Neural cell (in vitro differentiated cells): ENCODE measurements at regions not wholly inside any gene's neighbourhood (a gene's known extent, or its start where the extent isn't known, plus 50 kb on each side); places are given as distances from the start of the nearest gene placed in this dataset.

Experiments
- H2AFZ ChIP-seq: fragments of 200-600, 300-800 bp; sonication (generic), shearing (Covaris generic); 2 replicates; pipeline ENCODE4 v1.6.0; 2014; ENCODE audit warnings: low read depth, mild to moderate bottlenecking, antibody characterized with exemption, low read length, moderate library complexity
- H3F3A ChIP-seq: fragments of 200-600 bp; shearing (Covaris generic); 2 replicates; pipeline ENCODE4 v1.6.1; 2016; ENCODE audit warnings: mild to moderate bottlenecking, moderate library complexity, mixed read lengths, antibody characterized with exemption, low read length; ENCODE audit not compliant: insufficient read depth, poor library complexity, severe bottlenecking
- H3K27ac ChIP-seq: fragments of 200-600, 300-800 bp; sonication (generic), shearing (Covaris generic); 2 replicates; pipeline ENCODE4 v1.5.1; 2014; ENCODE audit warnings: mild to moderate bottlenecking, low read length, moderate library complexity
- H3K27me3 ChIP-seq: fragments of 300-800, 200-600 bp; sonication (generic), shearing (Covaris generic); 2 replicates; pipeline ENCODE4 v1.6.0; 2014; ENCODE audit warnings: mild to moderate bottlenecking, low read depth, low read length, moderate library complexity; ENCODE audit not compliant: insufficient read depth
- H3K36me3 ChIP-seq: fragments of 300-800, 200-600 bp; sonication (generic), shearing (Covaris generic); 2 replicates; pipeline ENCODE4 v1.5.1; 2014; ENCODE audit warnings: mild to moderate bottlenecking, antibody characterized with exemption, low read length, moderate library complexity; ENCODE audit not compliant: insufficient read depth
- H3K4me2 ChIP-seq: fragments of 300-800, 200-600 bp; sonication (generic), shearing (Covaris generic); 2 replicates; pipeline ENCODE4 v1.6.0; 2014; ENCODE audit warnings: mild to moderate bottlenecking, low read length
- H3K4me3 ChIP-seq: fragments of 300-800, 200-600 bp; sonication (generic), shearing (Covaris generic); 2 replicates; pipeline ENCODE4 v1.5.1; 2014; ENCODE audit warnings: mild to moderate bottlenecking, low read length, moderate library complexity
- H3K79me2 ChIP-seq: fragments of 200-600 bp; shearing (Covaris generic); replicated peaks from 2 replicates; pipeline ENCODE4 v1.6.0; 2014; ENCODE audit warnings: mild to moderate bottlenecking, low read length, moderate library complexity; ENCODE audit not compliant: insufficient read depth
- H3K9ac ChIP-seq: fragments of 300-800, 200-600 bp; sonication (generic), shearing (Covaris generic); 2 replicates; pipeline ENCODE4 v1.6.1; 2016; ENCODE audit warnings: mild to moderate bottlenecking, low read length, mixed read lengths
- H3K9me2 ChIP-seq: fragments of 200-600 bp; shearing (Covaris generic); 2 replicates; pipeline ENCODE4 v1.6.1; 2016; ENCODE audit warnings: mild to moderate bottlenecking, low read length, mixed read lengths; ENCODE audit not compliant: insufficient read depth
- H3K9me3 ChIP-seq: fragments of 200-600, 300-800 bp; sonication (generic), shearing (Covaris generic); 2 replicates; pipeline ENCODE4 v1.6.1; 2016; ENCODE audit warnings: mild to moderate bottlenecking, mixed run types, low read length, moderate library complexity, mixed read lengths
- H4K20me1 ChIP-seq: fragments of 200-600 bp; shearing (Covaris generic); 2 replicates; pipeline ENCODE4 v1.6.1; 2016; ENCODE audit warnings: mild to moderate bottlenecking, mixed run types; ENCODE audit not compliant: insufficient read depth
- EP300 ChIP-seq: fragments of 450-650 bp; conservative IDR thresholded peaks from 2 replicates; pipeline ENCODE4 v1.6.1; 2014; ENCODE audit warnings: antibody characterized with exemption, mild to moderate bottlenecking, moderate library complexity; ENCODE audit not compliant: poor library complexity, severe bottlenecking
- EZH2 ChIP-seq: fragments of 200-600, 300-800 bp; shearing (Covaris generic), sonication (generic); IDR thresholded peaks from 2 replicates; pipeline ENCODE4 v1.6.1; 2014; ENCODE audit warnings: antibody characterized with exemption, low read length, borderline replicate concordance, mild to moderate bottlenecking; ENCODE audit not compliant: insufficient read depth, poor library complexity, severe bottlenecking
- MXI1 ChIP-seq: fragments of 450-650 bp; conservative IDR thresholded peaks from 2 replicates; pipeline ENCODE4 v1.6.1; 2014; ENCODE audit warnings: antibody characterized with exemption, mild to moderate bottlenecking; ENCODE audit not compliant: poor library complexity, severe bottlenecking
- POLR2AphosphoS5 ChIP-seq: IDR thresholded peaks from 2 replicates; pipeline ENCODE4 v1.6.1; 2012
- RAD21 ChIP-seq: fragments of 450-650 bp; conservative IDR thresholded peaks from 2 replicates; pipeline ENCODE4 v1.6.1; 2014; ENCODE audit warnings: antibody characterized with exemption, mild to moderate bottlenecking, moderate library complexity
- SMC3 ChIP-seq: fragments of 450-650 bp; conservative IDR thresholded peaks from 2 replicates; pipeline ENCODE4 v1.6.1; 2014; ENCODE audit warnings: antibody characterized with exemption, mild to moderate bottlenecking, moderate library complexity; ENCODE audit not compliant: poor library complexity
- TAF1 ChIP-seq: IDR thresholded peaks from 2 replicates; pipeline ENCODE4 v1.6.1; 2012; ENCODE audit warnings: low read depth
- TF ChIP-seq, protein P1 (sequence below): fragments of 450-650 bp; IDR thresholded peaks from 2 replicates; pipeline ENCODE4 v1.5.1; 2014; ENCODE audit warnings: antibody characterized with exemption, mild to moderate bottlenecking, moderate library complexity; ENCODE audit not compliant: poor library complexity, severe bottlenecking
- TF ChIP-seq, protein P2 (sequence below): IDR thresholded peaks from 2 replicates; pipeline ENCODE4 v1.6.1; 2012; ENCODE audit warnings: borderline replicate concordance

DNA sequence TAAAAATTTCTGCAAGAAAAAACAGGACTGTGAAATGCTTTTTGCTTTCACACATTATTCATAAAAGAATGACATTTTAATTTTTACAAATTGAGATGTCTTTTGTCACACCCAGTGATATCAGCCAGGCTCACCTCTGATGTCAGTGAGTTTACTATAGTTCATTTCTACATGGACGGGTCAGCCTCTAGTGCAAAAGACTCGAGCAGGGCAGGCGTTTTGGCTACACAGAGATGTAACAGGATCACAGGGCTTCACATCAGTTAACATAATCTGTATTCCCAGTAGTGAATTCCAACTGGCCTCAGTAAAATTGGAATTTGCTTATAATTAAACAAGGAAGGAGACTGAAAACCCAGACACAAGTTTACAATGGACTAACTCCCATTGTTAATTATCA lies 275.6 kb upstream of the ZSWIM2 start:
- H4K20me1 ChIP-seq = no peaks in the 10 kb centered on the region
- no peak overlapping the region for H3K4me2 ChIP-seq
- TF ChIP-seq, protein P1, sequence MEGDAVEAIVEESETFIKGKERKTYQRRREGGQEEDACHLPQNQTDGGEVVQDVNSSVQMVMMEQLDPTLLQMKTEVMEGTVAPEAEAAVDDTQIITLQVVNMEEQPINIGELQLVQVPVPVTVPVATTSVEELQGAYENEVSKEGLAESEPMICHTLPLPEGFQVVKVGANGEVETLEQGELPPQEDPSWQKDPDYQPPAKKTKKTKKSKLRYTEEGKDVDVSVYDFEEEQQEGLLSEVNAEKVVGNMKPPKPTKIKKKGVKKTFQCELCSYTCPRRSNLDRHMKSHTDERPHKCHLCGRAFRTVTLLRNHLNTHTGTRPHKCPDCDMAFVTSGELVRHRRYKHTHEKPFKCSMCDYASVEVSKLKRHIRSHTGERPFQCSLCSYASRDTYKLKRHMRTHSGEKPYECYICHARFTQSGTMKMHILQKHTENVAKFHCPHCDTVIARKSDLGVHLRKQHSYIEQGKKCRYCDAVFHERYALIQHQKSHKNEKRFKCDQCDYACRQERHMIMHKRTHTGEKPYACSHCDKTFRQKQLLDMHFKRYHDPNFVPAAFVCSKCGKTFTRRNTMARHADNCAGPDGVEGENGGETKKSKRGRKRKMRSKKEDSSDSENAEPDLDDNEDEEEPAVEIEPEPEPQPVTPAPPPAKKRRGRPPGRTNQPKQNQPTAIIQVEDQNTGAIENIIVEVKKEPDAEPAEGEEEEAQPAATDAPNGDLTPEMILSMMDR = no peak
- TF ChIP-seq EZH2 (no peak), TAF1 (no peak), POLR2AphosphoS5 (no peak), SMC3 (no peak), RAD21 (no peak), MXI1 (no peak), EP300 (no peak)
- TF ChIP-seq, protein P2, sequence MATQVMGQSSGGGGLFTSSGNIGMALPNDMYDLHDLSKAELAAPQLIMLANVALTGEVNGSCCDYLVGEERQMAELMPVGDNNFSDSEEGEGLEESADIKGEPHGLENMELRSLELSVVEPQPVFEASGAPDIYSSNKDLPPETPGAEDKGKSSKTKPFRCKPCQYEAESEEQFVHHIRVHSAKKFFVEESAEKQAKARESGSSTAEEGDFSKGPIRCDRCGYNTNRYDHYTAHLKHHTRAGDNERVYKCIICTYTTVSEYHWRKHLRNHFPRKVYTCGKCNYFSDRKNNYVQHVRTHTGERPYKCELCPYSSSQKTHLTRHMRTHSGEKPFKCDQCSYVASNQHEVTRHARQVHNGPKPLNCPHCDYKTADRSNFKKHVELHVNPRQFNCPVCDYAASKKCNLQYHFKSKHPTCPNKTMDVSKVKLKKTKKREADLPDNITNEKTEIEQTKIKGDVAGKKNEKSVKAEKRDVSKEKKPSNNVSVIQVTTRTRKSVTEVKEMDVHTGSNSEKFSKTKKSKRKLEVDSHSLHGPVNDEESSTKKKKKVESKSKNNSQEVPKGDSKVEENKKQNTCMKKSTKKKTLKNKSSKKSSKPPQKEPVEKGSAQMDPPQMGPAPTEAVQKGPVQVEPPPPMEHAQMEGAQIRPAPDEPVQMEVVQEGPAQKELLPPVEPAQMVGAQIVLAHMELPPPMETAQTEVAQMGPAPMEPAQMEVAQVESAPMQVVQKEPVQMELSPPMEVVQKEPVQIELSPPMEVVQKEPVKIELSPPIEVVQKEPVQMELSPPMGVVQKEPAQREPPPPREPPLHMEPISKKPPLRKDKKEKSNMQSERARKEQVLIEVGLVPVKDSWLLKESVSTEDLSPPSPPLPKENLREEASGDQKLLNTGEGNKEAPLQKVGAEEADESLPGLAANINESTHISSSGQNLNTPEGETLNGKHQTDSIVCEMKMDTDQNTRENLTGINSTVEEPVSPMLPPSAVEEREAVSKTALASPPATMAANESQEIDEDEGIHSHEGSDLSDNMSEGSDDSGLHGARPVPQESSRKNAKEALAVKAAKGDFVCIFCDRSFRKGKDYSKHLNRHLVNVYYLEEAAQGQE = no peak
- H3K9me2 ChIP-seq = no peaks in the 10 kb centered on the region
- no peaks in the 10 kb centered on the region for H3K9me3 ChIP-seq
- no peaks in the 10 kb centered on the region for H3K79me2 ChIP-seq
- H3F3A ChIP-seq = no peaks in the 10 kb centered on the region
- no peak overlapping the region for H3K9ac ChIP-seq
- H3K27ac ChIP-seq = no peak overlapping the region
- H3K36me3 ChIP-seq = no peaks in the 10 kb centered on the region
- no peaks in the 10 kb centered on the region for H3K27me3 ChIP-seq
- no peak overlapping the region for H2AFZ ChIP-seq
- no peak overlapping the region for H3K4me3 ChIP-seq

DNA sequence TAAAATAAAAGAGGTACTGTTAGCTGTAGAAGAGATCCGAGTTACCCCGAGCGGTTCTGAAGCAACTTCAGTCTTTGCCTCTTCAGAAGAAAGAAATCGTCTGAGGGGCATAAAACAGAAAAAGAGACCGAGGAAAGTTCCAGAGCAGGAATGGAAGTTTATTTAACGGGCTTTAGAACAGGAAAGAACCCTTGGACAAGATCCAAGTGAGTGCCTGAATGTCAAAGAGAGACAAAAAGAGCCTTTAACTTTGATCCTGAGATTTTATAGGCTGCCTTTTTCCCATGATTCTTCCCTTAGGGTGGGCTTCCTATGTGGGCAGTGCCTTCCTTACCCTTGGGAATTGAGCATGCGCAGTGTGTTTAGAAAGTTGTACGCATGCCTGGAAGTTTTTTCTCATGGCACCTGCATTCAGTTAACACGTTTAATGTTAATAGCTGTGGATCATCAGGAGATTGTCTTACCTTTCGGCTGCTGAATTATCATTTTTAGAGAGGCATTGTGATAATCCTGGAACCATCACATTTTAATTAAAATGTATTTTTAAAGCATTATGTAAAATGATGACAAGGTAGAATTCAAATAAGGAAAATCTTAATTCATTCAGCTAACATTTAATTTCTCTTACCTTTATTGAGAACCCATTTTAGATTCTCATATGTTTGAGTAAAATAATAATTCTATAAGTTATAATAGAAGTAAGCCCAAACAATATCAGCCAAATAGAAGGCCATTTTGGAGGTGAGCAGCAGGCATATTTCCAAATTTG lies 269.5 kb upstream of the ZSWIM2 start:
- no peaks in the 10 kb centered on the region for H3K9me2 ChIP-seq
- no peaks in the 10 kb centered on the region for H3K9me3 ChIP-seq
- no peak overlapping the region for H3K4me3 ChIP-seq
- no peak overlapping the region for H3K9ac ChIP-seq
- TF ChIP-seq, protein P2 = no peak
- no peak for TF ChIP-seq EZH2
- no peak for TF ChIP-seq SMC3
- no peak for TF ChIP-seq EP300
- no peak for TF ChIP-seq POLR2AphosphoS5
- TF ChIP-seq, protein P1 = no peak
- TF ChIP-seq RAD21 = no peak
- no peak for TF ChIP-seq MXI1
- no peak for TF ChIP-seq TAF1
- no peaks in the 10 kb centered on the region for H3F3A ChIP-seq
- no peak overlapping the region for H3K27ac ChIP-seq
- no peaks in the 10 kb centered on the region for H3K79me2 ChIP-seq
- no peaks in the 10 kb centered on the region for H4K20me1 ChIP-seq
- H2AFZ ChIP-seq = no peak overlapping the region
- no peak overlapping the region for H3K4me2 ChIP-seq
- no peaks in the 10 kb centered on the region for H3K27me3 ChIP-seq
- H3K36me3 ChIP-seq = no peaks in the 10 kb centered on the region
